ENCODE measurements at regions not wholly inside any gene's neighbourhood (a gene's known extent, or its start where the extent isn't known, plus 50 kb on each side); places are given as distances from the start of the nearest gene placed in this dataset.

GRCh38 chr2:236739663-236740062 is 170.0 kb downstream of the ACKR3 start (continued):
- TF ChIP-seq SETDB1 (CRISPR knock-in tag; IDR thresholded peaks at IDR 0.05; ENCODE audit: borderline replicate concordance): no peak
- TF ChIP-seq, protein P1, sequence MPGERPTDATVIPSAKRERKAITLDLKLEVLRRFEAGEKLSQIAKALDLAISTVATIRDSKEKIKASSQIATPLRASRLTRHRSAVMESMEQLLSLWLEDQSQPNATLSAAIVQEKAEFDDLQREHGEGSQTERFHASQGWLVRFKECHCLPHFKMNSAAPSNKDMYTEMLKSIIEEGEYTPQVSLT (CRISPR knock-in tag; IDR thresholded peaks at IDR 0.05; ENCODE audit: borderline replicate concordance, low read depth): no peak
- TF ChIP-seq ZNF558 (CRISPR knock-in tag; IDR thresholded peaks at IDR 0.05; ENCODE audit: borderline replicate concordance): no peak

- no peaks in the 10 kb centered on the region; a peak in 1 of 5 replicates for H3K27me3 ChIP-seq (ENCODE audit: control insufficient read depth in 1 of 2, insufficient read depth in 2 of 2, low read length in 2 of 2)
- no peak overlapping the region for H2AFZ ChIP-seq (ENCODE audit: low read length)
- FAIRE-seq (no peak), ATAC-seq (no peak), DNase-seq (ENCODE audit: low spot score) (no peak)
- BruUV-seq (replicated peaks): no TSS peak
- no peaks in the 10 kb centered on the region for H3K4me1 ChIP-seq (ENCODE audit: insufficient read depth, low read length)
- TF ChIP-seq KMT2A (CRISPR knock-in tag; IDR thresholded peaks at IDR 0.05) (no peak), ZNF256 (CRISPR knock-in tag; conservative IDR thresholded peaks at IDR 0.05) (no peak), ZKSCAN5 (CRISPR knock-in tag; IDR thresholded peaks at IDR 0.05) (no peak), HMG20A (CRISPR knock-in tag; IDR thresholded peaks at IDR 0.05; ENCODE audit: borderline replicate concordance) (no peak), ZNF563 (CRISPR knock-in tag; IDR thresholded peaks at IDR 0.05) (no peak), GTF2F1 (IDR thresholded peaks at IDR 0.05; ENCODE audit: low read length) (no peak), FOSL2 (CRISPR knock-in tag; IDR thresholded peaks at IDR 0.05) (no peak), PPARG (CRISPR knock-in tag; conservative IDR thresholded peaks at IDR 0.05) (no peak), ZC3H4 (CRISPR knock-in tag; IDR thresholded peaks at IDR 0.05; ENCODE audit: borderline replicate concordance) (no peak), ZNF556 (CRISPR knock-in tag; IDR thresholded peaks at IDR 0.05; ENCODE audit: borderline replicate concordance) (no peak), ELF3 (CRISPR knock-in tag; IDR thresholded peaks at IDR 0.05) (no peak), REST (IDR thresholded peaks at IDR 0.05; ENCODE audit: borderline replicate concordance in 1 of 2, low read depth in 1 of 2, low read length in 2 of 2) (no peak), ISL2 (CRISPR knock-in tag; IDR thresholded peaks at IDR 0.05) (no peak)
- TF ChIP-seq, protein P2, sequence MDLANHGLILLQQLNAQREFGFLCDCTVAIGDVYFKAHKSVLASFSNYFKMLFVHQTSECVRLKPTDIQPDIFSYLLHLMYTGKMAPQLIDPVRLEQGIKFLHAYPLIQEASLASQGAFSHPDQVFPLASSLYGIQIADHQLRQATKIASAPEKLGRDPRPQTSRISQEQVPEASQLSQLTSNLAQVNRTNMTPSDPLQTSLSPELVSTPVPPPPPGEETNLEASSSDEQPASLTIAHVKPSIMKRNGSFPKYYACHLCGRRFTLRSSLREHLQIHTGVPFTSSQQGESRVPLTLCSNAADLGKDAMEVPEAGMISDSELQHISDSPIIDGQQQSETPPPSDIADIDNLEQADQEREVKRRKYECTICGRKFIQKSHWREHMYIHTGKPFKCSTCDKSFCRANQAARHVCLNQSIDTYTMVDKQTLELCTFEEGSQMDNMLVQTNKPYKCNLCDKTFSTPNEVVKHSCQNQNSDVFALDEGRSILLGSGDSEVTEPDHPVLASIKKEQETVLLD (CRISPR knock-in tag; IDR thresholded peaks at IDR 0.05; ENCODE audit: low read depth): no peak
- TF ChIP-seq, protein P3, sequence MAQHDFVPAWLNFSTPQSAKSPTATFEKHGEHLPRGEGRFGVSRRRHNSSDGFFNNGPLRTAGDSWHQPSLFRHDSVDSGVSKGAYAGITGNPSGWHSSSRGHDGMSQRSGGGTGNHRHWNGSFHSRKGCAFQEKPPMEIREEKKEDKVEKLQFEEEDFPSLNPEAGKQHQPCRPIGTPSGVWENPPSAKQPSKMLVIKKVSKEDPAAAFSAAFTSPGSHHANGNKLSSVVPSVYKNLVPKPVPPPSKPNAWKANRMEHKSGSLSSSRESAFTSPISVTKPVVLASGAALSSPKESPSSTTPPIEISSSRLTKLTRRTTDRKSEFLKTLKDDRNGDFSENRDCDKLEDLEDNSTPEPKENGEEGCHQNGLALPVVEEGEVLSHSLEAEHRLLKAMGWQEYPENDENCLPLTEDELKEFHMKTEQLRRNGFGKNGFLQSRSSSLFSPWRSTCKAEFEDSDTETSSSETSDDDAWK (CRISPR knock-in tag; IDR thresholded peaks at IDR 0.05): no peak
- in situ Hi-C loops (cut with HindIII; ENCODE audit: extremely low pct_ligation_motif_present, low pct_unique_long_range_greater_than_20kb): no loop called here
- no peak overlapping the region for H3K4me2 ChIP-seq (ENCODE audit: low read depth, low read length)
- POLR2A ChIA-PET: no interaction called here
- no peaks in the 10 kb centered on the region for H4K20me1 ChIP-seq (ENCODE audit: insufficient read depth, low read length)
- no peak overlapping the region for H3K27ac ChIP-seq (ENCODE audit: extremely low read length, insufficient read depth, low read length)
- no peaks in the 10 kb centered on the region for H3K9me3 ChIP-seq (ENCODE audit: low read length)
- H3K4me3 ChIP-seq (replicated peaks in 1 of 3; ENCODE audit: insufficient read depth in 1 of 3, low read depth in 2 of 3, low read length in 3 of 3): no peak overlapping the region
- WGBS (ENCODE audit: low lambda C conversion rate): 20% methylated on average over 7 of the region's 7 CpGs
- H3K36me3 ChIP-seq (replicated peaks in 1 of 2; ENCODE audit: control insufficient read depth in 1 of 2, insufficient read depth in 2 of 2, low read length in 2 of 2): no peaks in the 10 kb centered on the region
- intact Hi-C loops (cut with micrococcal nuclease; ENCODE audit: unreplicated experiment): no loop called here
- no peak overlapping the region for H3K9ac ChIP-seq (ENCODE audit: insufficient read depth, low read depth, low read length)
- H3K79me2 ChIP-seq (ENCODE audit: insufficient read depth, low read length): no peaks in the 10 kb centered on the region
- CTCF ChIA-PET (ENCODE audit: low intra/inter-chr PET ratio, low total read pairs): no interaction called here
These were observed 170.9 kb downstream of the ACKR3 start for GRCh38 chr2:236740506-236740905.

Data from HepG2 (cell line).